GM23248 (cell line): ENCODE measurements at regions not wholly inside any gene's neighbourhood (a gene's known extent, or its start where the extent isn't known, plus 50 kb on each side); places are given as distances from the start of the nearest gene placed in this dataset.

ENCODE experiments used
- DNase-seq: peaks from one replicate; pipeline ENCODE4 v3.0.0-alpha.2; 2015
- H2AFZ ChIP-seq: fragments of 200-600 bp; sonication (generic); 2 replicates; pipeline ENCODE4 v1.6.1; 2016; ENCODE audit warnings: antibody characterized with exemption
- H3F3A ChIP-seq: fragments of 200-600 bp; sonication (generic); 2 replicates; pipeline ENCODE4 v1.6.1; 2016; ENCODE audit warnings: mild to moderate bottlenecking, antibody characterized with exemption, mixed run types; ENCODE audit not compliant: insufficient read depth
- H3K27ac ChIP-seq: fragments of 200-600 bp; sonication (generic); 2 replicates; pipeline ENCODE4 v1.5.1; 2016; ENCODE audit warnings: mild to moderate bottlenecking
- H3K27me3 ChIP-seq: fragments of 200-600 bp; sonication (generic); replicated peaks from 2 replicates; pipeline ENCODE4 v1.6.1; 2016; ENCODE audit warnings: mild to moderate bottlenecking; ENCODE audit not compliant: insufficient read depth
- H3K36me3 ChIP-seq: fragments of 200-600 bp; sonication (generic); 2 replicates; pipeline ENCODE4 v1.6.1; 2016; ENCODE audit warnings: low read depth, mild to moderate bottlenecking
- H3K4me1 ChIP-seq: fragments of 200-600 bp; sonication (generic); 2 replicates; pipeline ENCODE4 v1.6.1; 2016; ENCODE audit warnings: mild to moderate bottlenecking; ENCODE audit not compliant: insufficient read depth
- H3K4me2 ChIP-seq: fragments of 200-600 bp; sonication (generic); one replicate; pipeline ENCODE4 v1.6.1; 2016; ENCODE audit warnings: mild to moderate bottlenecking; ENCODE audit not compliant: unreplicated experiment
- H3K4me3 ChIP-seq: fragments of 200-600 bp; sonication (generic); 2 replicates; pipeline ENCODE4 v1.5.1; 2016; ENCODE audit warnings: mild to moderate bottlenecking
- H3K79me2 ChIP-seq: fragments of 200-600 bp; sonication (generic); 2 replicates; pipeline ENCODE4 v1.6.1; 2016; ENCODE audit warnings: mild to moderate bottlenecking; ENCODE audit not compliant: insufficient read depth
- H3K9ac ChIP-seq: fragments of 200-600 bp; sonication (generic); 2 replicates; pipeline ENCODE4 v1.6.1; 2016; ENCODE audit warnings: mild to moderate bottlenecking
- H3K9me2 ChIP-seq: fragments of 200-600 bp; sonication (generic); 2 replicates; pipeline ENCODE4 v1.6.1; 2016; ENCODE audit warnings: mixed run types, mild to moderate bottlenecking, moderate library complexity; ENCODE audit not compliant: insufficient read depth
- H3K9me3 ChIP-seq: fragments of 200-600 bp; sonication (generic); one replicate; pipeline ENCODE4 v1.6.1; 2017; ENCODE audit warnings: low read depth
- H4K20me1 ChIP-seq: fragments of 200-600 bp; sonication (generic); 2 replicates; pipeline ENCODE4 v1.6.0; 2016; ENCODE audit not compliant: insufficient read depth
- EZH2 ChIP-seq: fragments of 200-600 bp; sonication (generic); IDR thresholded peaks from 2 replicates; pipeline ENCODE4 v1.6.1; 2018; ENCODE audit warnings: antibody characterized with exemption, mild to moderate bottlenecking; ENCODE audit not compliant: insufficient read depth, poor library complexity, severe bottlenecking
- EZH2phosphoT487 ChIP-seq: fragments of 200-600 bp; sonication (generic); IDR thresholded peaks from 2 replicates; pipeline ENCODE4 v1.6.1; 2018; ENCODE audit warnings: antibody characterized with exemption, moderate library complexity, mild to moderate bottlenecking, low read depth; ENCODE audit not compliant: insufficient read depth
- WGBS, 2 experiments: methylation state at CpG; one replicate each; pipeline ENCODE4 v1.1.6; 2015 to 2017; ENCODE audit warnings: low lambda C conversion rate in 2 of 2, low coverage in 1 of 2; ENCODE audit errors: missing lambda C conversion rate in 2 of 2; 5-methylcytosine and 5-hydroxymethylcytosine counted together
- in situ Hi-C: fragments of 300-500 bp; cut with MboI; formaldehyde crosslinking; loops from 2 replicates; pipeline ENCODE4 v1.15.0; 2020

GRCh38 chr13:30855569-30855968 is 50.5 kb upstream of the MEDAG start:
- Histone ChIP-seq H3K4me1 (0 out of 2 replicates have a peak, but pooled peaks cover 8% of the 10 kb centered on the region), H3F3A (peaks cover 9% of the 10 kb centered on the region), H3K79me2 (no peaks in the 10 kb centered on the region), H3K9me2 (no peaks in the 10 kb centered on the region), H3K27ac (no peak overlapping the region), H3K4me3 (no peak overlapping the region), H2AFZ (no peak overlapping the region), H3K27me3 (no peaks in the 10 kb centered on the region), H4K20me1 (no peaks in the 10 kb centered on the region), H3K36me3 (no peaks in the 10 kb centered on the region), H3K9ac (no peak overlapping the region), H3K9me3 (no peaks in the 10 kb centered on the region), H3K4me2 (no peak overlapping the region)
- DNase-seq = no peak
- 81 to 83% methylated on average over 3 of the region's 3 CpGs for WGBS, 2 experiments
- no peak for TF ChIP-seq EZH2
- TF ChIP-seq EZH2phosphoT487 = no peak
- in situ Hi-C loops = no loop called here

GRCh38 chr13:30856005-30856790 is 49.9 kb upstream of the MEDAG start:
- TF ChIP-seq EZH2phosphoT487 = no peak
- no peak for TF ChIP-seq EZH2
- Histone ChIP-seq H3K79me2 (no peaks in the 10 kb centered on the region), H3K27me3 (no peaks in the 10 kb centered on the region), H3K4me2 (no peak overlapping the region), H3K9me2 (no peaks in the 10 kb centered on the region), H3F3A (0 out of 2 replicates have a peak, but pooled peaks cover 6% of the 10 kb centered on the region), H3K27ac (no peak overlapping the region), H3K36me3 (no peaks in the 10 kb centered on the region), H2AFZ (no peak overlapping the region), H3K9me3 (no peaks in the 10 kb centered on the region), H3K4me1 (0 out of 2 replicates have a peak, but pooled peaks cover 4% of the 10 kb centered on the region), H4K20me1 (no peaks in the 10 kb centered on the region), H3K9ac (no peak overlapping the region), H3K4me3 (no peak overlapping the region)
- in situ Hi-C loops = no loop called here
- 51 to 59% methylated on average over 9 of the region's 9 CpGs for WGBS, 2 experiments
- DNase-seq = no peak
